SK-N-MC (cell line): ENCODE measurements at regions not wholly inside any gene's neighbourhood (a gene's known extent, or its start where the extent isn't known, plus 50 kb on each side); places are given as distances from the start of the nearest gene placed in this dataset.

Experiments used
- EZH2 ChIP-seq: fragments of 200-600 bp; sonication (generic); IDR thresholded peaks from one replicate; pipeline ENCODE4 v1.6.1; 2017; ENCODE audit warnings: antibody characterized with exemption
- FOXP2 ChIP-seq: optimal IDR thresholded peaks from 2 replicates; pipeline ENCODE3; 2011; ENCODE audit warnings: mild to moderate bottlenecking, moderate library complexity; ENCODE audit not compliant: insufficient read depth; ENCODE audit errors: extremely low read length, control extremely low read depth
- POLR2AphosphoS5 ChIP-seq: IDR thresholded peaks from 2 replicates; pipeline ENCODE4 v1.6.1; 2012; ENCODE audit warnings: mild to moderate bottlenecking, low read depth, low read length, borderline replicate concordance

DNA sequence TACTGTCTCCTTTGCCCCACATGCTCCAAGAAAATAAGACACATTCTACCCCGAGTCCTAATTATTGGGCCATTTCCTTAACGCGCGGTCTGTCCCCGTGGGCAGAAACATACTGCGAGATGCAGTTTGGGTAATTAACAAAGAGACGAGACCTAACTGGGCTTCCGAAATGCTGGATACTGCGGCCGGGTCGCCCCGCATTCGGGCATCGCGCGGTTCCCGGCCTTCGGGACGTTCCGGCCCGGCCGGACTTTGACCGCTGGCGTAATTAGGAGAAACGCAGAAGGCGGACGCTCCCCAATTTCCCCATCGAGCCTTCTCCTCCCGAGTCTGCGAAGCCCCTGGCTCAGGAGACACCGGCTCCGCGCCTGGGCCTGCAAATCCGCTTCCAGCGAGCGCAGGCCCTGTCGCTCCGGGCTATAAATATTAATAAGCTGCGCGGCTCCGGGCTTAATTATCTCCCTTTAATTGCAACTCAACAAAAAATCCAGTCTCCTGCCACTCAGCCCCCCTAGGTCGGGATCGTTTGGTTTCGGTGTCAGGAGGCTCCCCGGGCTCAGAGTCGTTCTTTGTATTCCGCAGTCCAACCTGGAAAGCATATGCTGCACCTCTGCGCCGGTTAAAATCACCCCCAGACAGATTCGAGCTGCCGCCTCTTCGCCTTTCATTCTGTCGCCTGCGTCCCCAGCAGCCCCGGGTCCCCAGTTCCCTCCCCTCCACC, 131.5 kb downstream of the SPAG6 start:
- no peak for TF ChIP-seq EZH2
- TF ChIP-seq POLR2AphosphoS5 = no peak
- TF ChIP-seq FOXP2 = no peak
